ENCODE measurements at regions not wholly inside any gene's neighbourhood (a gene's known extent, or its start where the extent isn't known, plus 50 kb on each side); places are given as distances from the start of the nearest gene placed in this dataset.
"Not testable (repeated sequence)": the region's sequence is repeated elsewhere in the genome, so short reads cannot be mapped to it uniquely, and the experiment has no call there.

GRCh38 chr5:103393101-103393754 lies 134.7 kb downstream of the MACIR start:
- Mint-ChIP-seq H3K4me3 (no peak overlapping the region), H3K4me1 (no peaks in the 10 kb centered on the region), H3K27ac (no peak overlapping the region), H3K27me3 (no peaks in the 10 kb centered on the region), H3K9me3 (peaks cover 2% of the 10 kb centered on the region), H3K36me3 (no peaks in the 10 kb centered on the region)
- ATAC-seq: no peak

- H3K4me1 Mint-ChIP-seq: no peaks in the 10 kb centered on the region
- H3K27ac Mint-ChIP-seq: no peak overlapping the region
- H3K27me3 Mint-ChIP-seq: no peaks in the 10 kb centered on the region
- H3K36me3 Mint-ChIP-seq: no peaks in the 10 kb centered on the region
- H3K4me3 Mint-ChIP-seq: no peak overlapping the region
- peaks cover 3% of the 10 kb centered on the region for H3K9me3 Mint-ChIP-seq
- no peak for ATAC-seq
These were observed 133.1 kb downstream of the MACIR start for GRCh38 chr5:103391659-103392058.

GRCh38 chr5:103389846-103390245 lies 131.3 kb downstream of the MACIR start:
- Mint-ChIP-seq H3K27ac (no peak overlapping the region), H3K4me1 (no peaks in the 10 kb centered on the region), H3K36me3 (no peaks in the 10 kb centered on the region), H3K4me3 (no peak overlapping the region), H3K27me3 (peaks cover 7% of the 10 kb centered on the region), H3K9me3 (peaks cover 4% of the 10 kb centered on the region)
- ATAC-seq: no peak

GRCh38 chr5:103389357-103389756 lies 130.8 kb downstream of the MACIR start:
- Mint-ChIP-seq H3K27me3 (peaks cover 12% of the 10 kb centered on the region), H3K9me3 (peaks cover 8% of the 10 kb centered on the region), H3K4me3 (no peak overlapping the region), H3K36me3 (no peaks in the 10 kb centered on the region), H3K27ac (no peak overlapping the region), H3K4me1 (no peaks in the 10 kb centered on the region)
- ATAC-seq: no peak

- no peak overlapping the region for H3K27ac Mint-ChIP-seq
- peaks cover 30% of the 10 kb centered on the region for H3K27me3 Mint-ChIP-seq
- H3K4me1 Mint-ChIP-seq: no peaks in the 10 kb centered on the region
- no peak overlapping the region for H3K4me3 Mint-ChIP-seq
- H3K9me3 Mint-ChIP-seq: peaks cover 14% of the 10 kb centered on the region
- H3K36me3 Mint-ChIP-seq: peaks cover 5% of the 10 kb centered on the region
- no peak for ATAC-seq
These were observed 127.2 kb downstream of the MACIR start for GRCh38 chr5:103385722-103386121.

- not testable (repeated sequence) for H3K4me1 Mint-ChIP-seq
These were observed 119.1 kb downstream of the MACIR start for GRCh38 chr5:103377638-103378037.

GRCh38 chr5:103375863-103376591 lies 117.5 kb downstream of the MACIR start:
- H3K4me1 Mint-ChIP-seq: no peaks in the 10 kb centered on the region
- no peak overlapping the region for H3K4me3 Mint-ChIP-seq
- no peaks in the 10 kb centered on the region for H3K27me3 Mint-ChIP-seq
- H3K9me3 Mint-ChIP-seq: peaks cover 3% of the 10 kb centered on the region
- no peaks in the 10 kb centered on the region for H3K36me3 Mint-ChIP-seq
- peak; percentile 46 for ATAC-seq
- no peak overlapping the region for H3K27ac Mint-ChIP-seq

More at GRCh38 chr5:103377638-103378037, 119.1 kb downstream of the MACIR start:
- not testable (repeated sequence) for H3K27ac Mint-ChIP-seq, H3K27me3 Mint-ChIP-seq, ATAC-seq, H3K36me3 Mint-ChIP-seq, H3K9me3 Mint-ChIP-seq, H3K4me3 Mint-ChIP-seq

GRCh38 chr5:103375350-103375749 lies 116.8 kb downstream of the MACIR start:
- Mint-ChIP-seq H3K9me3 (peaks cover 3% of the 10 kb centered on the region), H3K27me3 (no peaks in the 10 kb centered on the region)
- no peak for ATAC-seq

GRCh38 chr5:103374473-103374963 lies 116.0 kb downstream of the MACIR start:
- Mint-ChIP-seq H3K36me3 (no peaks in the 10 kb centered on the region), H3K9me3 (peaks cover 3% of the 10 kb centered on the region), H3K27ac (no peak overlapping the region), H3K27me3 (no peaks in the 10 kb centered on the region), H3K4me3 (no peak overlapping the region), H3K4me1 (no peaks in the 10 kb centered on the region)
- ATAC-seq: no peak

More at GRCh38 chr5:103375350-103375749, 116.8 kb downstream of the MACIR start:
- H3K4me1 Mint-ChIP-seq: no peaks in the 10 kb centered on the region
- H3K4me3 Mint-ChIP-seq: no peak overlapping the region
- no peak overlapping the region for H3K27ac Mint-ChIP-seq
- H3K36me3 Mint-ChIP-seq: no peaks in the 10 kb centered on the region

GRCh38 chr5:103373597-103374472 lies 115.3 kb downstream of the MACIR start:
- Mint-ChIP-seq H3K36me3 (no peaks in the 10 kb centered on the region), H3K4me1 (no peaks in the 10 kb centered on the region), H3K27me3 (no peaks in the 10 kb centered on the region), H3K27ac (no peak overlapping the region), H3K4me3 (no peak overlapping the region), H3K9me3 (peaks cover 5% of the 10 kb centered on the region)
- no peak for ATAC-seq

- ATAC-seq: no peak
- Mint-ChIP-seq H3K4me3 (no peak overlapping the region), H3K36me3 (peaks cover 6% of the 10 kb centered on the region), H3K4me1 (no peaks in the 10 kb centered on the region), H3K27me3 (no peaks in the 10 kb centered on the region), H3K9me3 (peaks cover 8% of the 10 kb centered on the region), H3K27ac (no peak overlapping the region)
These were observed 112.6 kb downstream of the MACIR start for GRCh38 chr5:103371046-103371607.

GRCh38 chr5:103369125-103370120 lies 110.9 kb downstream of the MACIR start:
- H3K27ac Mint-ChIP-seq: no peak overlapping the region
- ATAC-seq: no peak

GRCh38 chr5:103367702-103368101 lies 109.1 kb downstream of the MACIR start:
- Mint-ChIP-seq H3K4me3 (no peak overlapping the region), H3K27ac (no peak overlapping the region), H3K27me3 (no peaks in the 10 kb centered on the region), H3K9me3 (peaks cover 8% of the 10 kb centered on the region), H3K4me1 (no peaks in the 10 kb centered on the region), H3K36me3 (peaks cover 6% of the 10 kb centered on the region)
- no peak for ATAC-seq

More at GRCh38 chr5:103369125-103370120, 110.9 kb downstream of the MACIR start:
- H3K27me3 Mint-ChIP-seq: no peaks in the 10 kb centered on the region
- H3K36me3 Mint-ChIP-seq: peaks cover 6% of the 10 kb centered on the region
- no peak overlapping the region for H3K4me3 Mint-ChIP-seq
- no peaks in the 10 kb centered on the region for H3K4me1 Mint-ChIP-seq
- H3K9me3 Mint-ChIP-seq: peaks cover 8% of the 10 kb centered on the region

GRCh38 chr5:103366918-103367549 lies 108.5 kb downstream of the MACIR start:
- no peak for ATAC-seq
- peaks cover 8% of the 10 kb centered on the region for H3K9me3 Mint-ChIP-seq
- H3K27ac Mint-ChIP-seq: no peak overlapping the region
- no peaks in the 10 kb centered on the region for H3K4me1 Mint-ChIP-seq
- H3K27me3 Mint-ChIP-seq: no peaks in the 10 kb centered on the region
- H3K4me3 Mint-ChIP-seq: no peak overlapping the region
- H3K36me3 Mint-ChIP-seq: peaks cover 6% of the 10 kb centered on the region
